ENCODE measurements at regions not wholly inside any gene's neighbourhood (a gene's known extent, or its start where the extent isn't known, plus 50 kb on each side); places are given as distances from the start of the nearest gene placed in this dataset.

DNA sequence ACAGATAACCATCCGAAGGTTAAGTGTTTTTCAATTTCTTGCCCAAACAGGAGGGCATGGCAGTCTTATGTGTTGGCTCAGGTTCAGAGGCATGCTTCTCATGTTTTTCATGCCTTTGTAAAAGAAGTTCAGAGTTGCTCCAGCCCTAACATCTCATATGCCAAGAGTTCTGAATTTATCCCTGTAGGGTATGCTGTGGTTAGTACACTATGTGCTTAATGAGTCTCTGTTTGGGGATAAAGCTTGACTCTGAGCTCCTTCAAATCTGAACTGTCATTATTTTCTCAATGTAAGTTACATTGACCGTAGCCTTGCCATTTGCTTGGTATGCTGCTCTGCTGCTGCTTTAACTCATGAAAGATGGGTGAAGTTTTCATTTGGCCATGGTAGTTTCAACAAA is 67.9 kb upstream of the PNPT1 start:
- TF ChIP-seq, protein P1, sequence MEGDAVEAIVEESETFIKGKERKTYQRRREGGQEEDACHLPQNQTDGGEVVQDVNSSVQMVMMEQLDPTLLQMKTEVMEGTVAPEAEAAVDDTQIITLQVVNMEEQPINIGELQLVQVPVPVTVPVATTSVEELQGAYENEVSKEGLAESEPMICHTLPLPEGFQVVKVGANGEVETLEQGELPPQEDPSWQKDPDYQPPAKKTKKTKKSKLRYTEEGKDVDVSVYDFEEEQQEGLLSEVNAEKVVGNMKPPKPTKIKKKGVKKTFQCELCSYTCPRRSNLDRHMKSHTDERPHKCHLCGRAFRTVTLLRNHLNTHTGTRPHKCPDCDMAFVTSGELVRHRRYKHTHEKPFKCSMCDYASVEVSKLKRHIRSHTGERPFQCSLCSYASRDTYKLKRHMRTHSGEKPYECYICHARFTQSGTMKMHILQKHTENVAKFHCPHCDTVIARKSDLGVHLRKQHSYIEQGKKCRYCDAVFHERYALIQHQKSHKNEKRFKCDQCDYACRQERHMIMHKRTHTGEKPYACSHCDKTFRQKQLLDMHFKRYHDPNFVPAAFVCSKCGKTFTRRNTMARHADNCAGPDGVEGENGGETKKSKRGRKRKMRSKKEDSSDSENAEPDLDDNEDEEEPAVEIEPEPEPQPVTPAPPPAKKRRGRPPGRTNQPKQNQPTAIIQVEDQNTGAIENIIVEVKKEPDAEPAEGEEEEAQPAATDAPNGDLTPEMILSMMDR (IDR thresholded peaks at IDR 0.05) = no peak
- TF ChIP-seq POLR2A (IDR thresholded peaks at IDR 0.05) = no peak
